GM12864 (cell line): ENCODE measurements at regions not wholly inside any gene's neighbourhood (a gene's known extent, or its start where the extent isn't known, plus 50 kb on each side); places are given as distances from the start of the nearest gene placed in this dataset.

ENCODE experiments used
- DNase-seq: peaks from one replicate; pipeline ENCODE4 v3.0.0-alpha.2; 2011; ENCODE audit warnings: low read depth
- H3K4me3 ChIP-seq: 2 replicates; pipeline ENCODE4 v1.5.1; 2011; ENCODE audit warnings: mild to moderate bottlenecking, low read depth, low read length, control low read depth
- TF ChIP-seq, protein P1 (sequence below): IDR thresholded peaks from 2 replicates; pipeline ENCODE4 v1.5.1; 2011; ENCODE audit warnings: low read depth, mild to moderate bottlenecking, moderate library complexity, low read length, control low read depth, inconsistent platforms; ENCODE audit errors: missing control alignments

DNA sequence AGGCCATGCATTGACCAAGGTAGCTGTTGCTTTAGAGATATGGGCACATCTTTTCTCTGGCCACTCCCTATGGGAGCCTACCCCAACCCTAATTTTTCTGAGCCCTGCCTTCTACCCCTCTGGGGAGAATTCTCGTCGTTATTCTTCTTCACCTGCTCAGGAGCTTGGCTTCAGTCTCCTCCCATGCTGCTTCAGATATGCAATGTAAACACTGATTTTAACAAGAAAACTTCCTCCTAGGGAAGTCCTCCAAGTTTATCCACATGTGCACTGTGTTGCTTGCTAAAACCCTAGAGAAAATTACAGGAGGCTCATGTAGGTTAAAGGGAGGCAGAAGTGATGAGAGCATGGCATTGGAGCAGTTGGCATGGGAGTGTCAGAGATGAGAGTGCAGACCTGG is 445.2 kb upstream of the MDFIC2 start:
- no peak overlapping the region for H3K4me3 ChIP-seq
- no peak for DNase-seq
- TF ChIP-seq, protein P1, sequence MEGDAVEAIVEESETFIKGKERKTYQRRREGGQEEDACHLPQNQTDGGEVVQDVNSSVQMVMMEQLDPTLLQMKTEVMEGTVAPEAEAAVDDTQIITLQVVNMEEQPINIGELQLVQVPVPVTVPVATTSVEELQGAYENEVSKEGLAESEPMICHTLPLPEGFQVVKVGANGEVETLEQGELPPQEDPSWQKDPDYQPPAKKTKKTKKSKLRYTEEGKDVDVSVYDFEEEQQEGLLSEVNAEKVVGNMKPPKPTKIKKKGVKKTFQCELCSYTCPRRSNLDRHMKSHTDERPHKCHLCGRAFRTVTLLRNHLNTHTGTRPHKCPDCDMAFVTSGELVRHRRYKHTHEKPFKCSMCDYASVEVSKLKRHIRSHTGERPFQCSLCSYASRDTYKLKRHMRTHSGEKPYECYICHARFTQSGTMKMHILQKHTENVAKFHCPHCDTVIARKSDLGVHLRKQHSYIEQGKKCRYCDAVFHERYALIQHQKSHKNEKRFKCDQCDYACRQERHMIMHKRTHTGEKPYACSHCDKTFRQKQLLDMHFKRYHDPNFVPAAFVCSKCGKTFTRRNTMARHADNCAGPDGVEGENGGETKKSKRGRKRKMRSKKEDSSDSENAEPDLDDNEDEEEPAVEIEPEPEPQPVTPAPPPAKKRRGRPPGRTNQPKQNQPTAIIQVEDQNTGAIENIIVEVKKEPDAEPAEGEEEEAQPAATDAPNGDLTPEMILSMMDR: no peak

DNA sequence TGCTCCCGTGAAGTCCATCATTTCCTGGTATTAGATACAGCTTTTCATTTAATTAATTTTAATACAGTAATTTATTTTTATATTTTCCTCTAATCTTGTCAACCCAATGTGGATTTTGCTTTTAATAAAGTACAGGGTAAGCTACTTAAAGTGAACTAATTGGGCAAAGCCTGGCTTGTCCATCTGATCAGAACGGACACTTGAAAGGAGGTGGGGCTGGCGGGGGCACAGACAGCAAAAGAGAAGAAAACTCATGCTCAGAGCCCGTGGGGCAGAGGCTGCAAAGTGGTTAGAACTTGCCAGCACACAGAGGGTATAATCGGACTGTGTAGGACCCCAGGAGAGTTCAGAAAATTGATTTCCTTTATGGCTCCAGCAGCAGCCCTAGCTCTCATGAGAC is 443.1 kb upstream of the MDFIC2 start:
- no peak for DNase-seq
- no peak overlapping the region for H3K4me3 ChIP-seq
- TF ChIP-seq, protein P1: no peak

DNA sequence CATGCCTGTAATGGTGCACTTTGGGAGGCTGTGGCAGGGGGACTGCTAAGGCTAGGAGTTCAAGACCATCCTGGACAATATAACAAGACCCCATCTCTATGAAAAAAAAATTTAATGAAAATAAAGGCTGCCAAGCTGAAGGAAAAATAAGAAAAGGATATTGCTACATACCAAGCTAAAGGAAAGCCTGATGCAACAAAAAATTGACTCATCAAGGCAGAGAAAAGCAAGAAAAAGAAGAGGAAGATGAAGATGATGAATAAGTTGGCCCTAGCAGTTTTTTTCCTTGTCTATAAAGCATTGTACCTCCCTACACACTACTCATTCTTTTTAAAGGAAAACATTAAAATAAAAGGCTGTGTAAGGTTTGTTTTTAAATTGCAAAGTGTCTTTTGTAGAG is 441.9 kb upstream of the MDFIC2 start:
- H3K4me3 ChIP-seq: no peak overlapping the region
- TF ChIP-seq, protein P1: no peak
- no peak for DNase-seq

DNA sequence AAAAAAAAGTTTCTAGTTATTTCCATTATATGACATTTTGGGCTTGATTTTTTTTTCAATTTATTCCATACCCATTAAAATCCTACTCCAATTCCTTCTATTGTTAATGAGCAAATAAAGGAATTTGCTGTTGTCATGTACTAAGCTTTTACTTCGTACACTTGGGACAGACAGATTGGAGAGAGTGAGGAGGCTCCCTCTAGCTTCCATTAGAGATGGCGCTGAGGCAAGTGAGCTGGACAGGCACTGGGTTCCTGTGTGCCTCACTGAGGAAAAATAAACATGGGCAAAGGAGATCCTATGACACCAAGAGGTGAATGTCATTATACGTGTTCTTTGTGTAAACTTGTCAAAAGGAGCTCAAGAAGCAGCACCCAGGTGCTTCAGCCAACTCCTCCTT is 441.1 kb upstream of the MDFIC2 start:
- TF ChIP-seq, protein P1: no peak
- no peak for DNase-seq
- no peak overlapping the region for H3K4me3 ChIP-seq

DNA sequence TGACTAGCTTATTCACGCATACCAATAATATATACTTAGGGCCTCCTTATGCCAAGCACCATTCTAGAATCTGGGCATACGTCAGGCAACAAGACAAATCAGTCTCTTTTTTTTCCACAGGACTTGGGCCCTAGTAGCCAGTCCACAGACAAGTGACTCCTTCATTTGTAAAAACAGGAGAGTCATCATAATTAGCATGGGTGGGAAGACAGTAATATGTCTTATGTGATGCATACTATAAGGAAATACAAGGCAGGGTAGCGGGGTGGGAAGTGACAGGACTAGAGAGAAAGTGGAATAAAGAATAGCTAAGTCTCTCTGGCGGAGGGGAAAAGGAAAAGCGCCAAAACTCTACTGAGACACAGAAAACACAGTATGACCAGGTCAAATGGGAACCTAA is 439.6 kb upstream of the MDFIC2 start:
- no peak for DNase-seq
- TF ChIP-seq, protein P1: no peak
- H3K4me3 ChIP-seq: no peak overlapping the region

DNA sequence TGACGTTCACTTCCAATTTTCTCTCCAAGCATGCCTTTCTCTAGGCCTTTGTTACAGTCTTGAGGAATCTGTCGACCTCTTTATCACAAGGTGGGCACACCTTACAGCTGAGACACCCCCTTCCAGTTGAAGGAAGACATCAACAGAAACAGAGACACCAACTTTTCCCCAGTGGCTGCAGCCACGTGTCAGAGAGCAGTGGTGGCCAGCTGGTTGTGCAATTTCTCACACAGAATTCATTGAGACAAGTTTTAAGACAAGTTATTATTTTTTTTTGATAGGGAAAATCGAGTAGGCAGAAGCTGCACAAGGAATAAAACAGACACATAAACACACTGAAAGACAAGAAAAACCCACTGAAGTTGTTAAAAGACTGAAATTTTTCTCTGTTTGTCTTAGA is 436.7 kb upstream of the MDFIC2 start:
- no peak overlapping the region for H3K4me3 ChIP-seq
- DNase-seq: no peak
- TF ChIP-seq, protein P1: no peak

DNA sequence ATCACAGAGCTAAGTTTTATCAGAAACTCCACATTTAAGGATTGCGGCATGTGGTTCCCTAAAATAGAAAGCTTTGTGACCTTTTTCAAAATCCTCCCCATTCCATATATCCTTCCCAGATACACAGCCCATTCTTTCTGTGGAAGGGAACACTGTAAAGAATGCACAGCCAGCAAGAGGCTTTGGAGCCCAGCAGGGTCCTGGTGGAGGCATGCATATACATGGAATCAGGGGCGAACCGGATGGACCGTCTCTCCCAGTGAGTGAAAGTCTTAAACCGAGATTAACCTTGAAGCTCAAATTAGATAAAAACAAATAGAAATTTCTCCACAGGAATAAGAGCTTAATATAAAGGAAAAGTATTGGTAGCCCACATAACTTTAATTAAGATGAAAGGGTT is 436.2 kb upstream of the MDFIC2 start:
- no peak overlapping the region for H3K4me3 ChIP-seq
- TF ChIP-seq, protein P1: no peak
- no peak for DNase-seq
